GM12864 (cell line): ENCODE measurements at regions not wholly inside any gene's neighbourhood (a gene's known extent, or its start where the extent isn't known, plus 50 kb on each side); places are given as distances from the start of the nearest gene placed in this dataset.

ENCODE experiments used
- DNase-seq: peaks from one replicate; pipeline ENCODE4 v3.0.0-alpha.2; 2011; ENCODE audit warnings: low read depth
- H3K4me3 ChIP-seq: 2 replicates; pipeline ENCODE4 v1.5.1; 2011; ENCODE audit warnings: mild to moderate bottlenecking, low read depth, low read length, control low read depth
- CTCF ChIP-seq: IDR thresholded peaks from 2 replicates; pipeline ENCODE4 v1.5.1; 2011; ENCODE audit warnings: low read depth, mild to moderate bottlenecking, moderate library complexity, low read length, control low read depth, inconsistent platforms; ENCODE audit errors: missing control alignments

GRCh38 chr3:28667646-28668621 lies 319.3 kb upstream of the AZI2 start:
- peak; percentile 39 for DNase-seq
- peak; percentile 82 for TF ChIP-seq CTCF
- H3K4me3 ChIP-seq = no peak overlapping the region

- DNase-seq = no peak
- TF ChIP-seq CTCF = no peak
These were observed 321.2 kb upstream of the AZI2 start for GRCh38 chr3:28669870-28670269.

GRCh38 chr3:28672406-28672805 lies 323.8 kb upstream of the AZI2 start:
- TF ChIP-seq CTCF = no peak
- DNase-seq = no peak
- no peak overlapping the region for H3K4me3 ChIP-seq

More at GRCh38 chr3:28669870-28670269, 321.2 kb upstream of the AZI2 start:
- no peak overlapping the region for H3K4me3 ChIP-seq

GRCh38 chr3:28673446-28673845 lies 324.8 kb upstream of the AZI2 start:
- TF ChIP-seq CTCF = no peak

GRCh38 chr3:28674212-28674611 lies 325.6 kb upstream of the AZI2 start:
- no peak for DNase-seq
- TF ChIP-seq CTCF = no peak

More at GRCh38 chr3:28673446-28673845, 324.8 kb upstream of the AZI2 start:
- no peak for DNase-seq
- no peak overlapping the region for H3K4me3 ChIP-seq

GRCh38 chr3:28677581-28677980 lies 329.0 kb upstream of the AZI2 start:
- no peak for TF ChIP-seq CTCF
- DNase-seq = no peak
- no peak overlapping the region for H3K4me3 ChIP-seq

More at GRCh38 chr3:28674212-28674611, 325.6 kb upstream of the AZI2 start:
- H3K4me3 ChIP-seq = no peak overlapping the region
